ENCODE measurements at regions not wholly inside any gene's neighbourhood (a gene's known extent, or its start where the extent isn't known, plus 50 kb on each side); places are given as distances from the start of the nearest gene placed in this dataset.
"Not testable (repeated sequence)": the region's sequence is repeated elsewhere in the genome, so short reads cannot be mapped to it uniquely, and the experiment has no call there.

GRCh38 chr1:66464802-66465201 lies 69.2 kb upstream of the SGIP1 start:
- Histone ChIP-seq H4K5ac (ENCODE audit: insufficient read length, low read depth, low read length) (no peak overlapping the region), H2BK5ac (ENCODE audit: insufficient read length, low read length) (no peak overlapping the region), H3K23me2 (ENCODE audit: insufficient read length, low read depth, low read length, poor library complexity, severe bottlenecking) (no peaks in the 10 kb centered on the region), H2BK120ac (ENCODE audit: low read depth, low read length, poor library complexity, severe bottlenecking) (no peak overlapping the region), H3K23ac (ENCODE audit: insufficient read length, low read depth, low read length) (no peak overlapping the region), H3K9me3 (ENCODE audit: control insufficient read depth, low read depth, low read length) (no peaks in the 10 kb centered on the region), H3K4me2 (ENCODE audit: insufficient read depth, insufficient read length, low read length) (no peak overlapping the region), H3K27ac (ENCODE audit: insufficient read length, low read depth, low read length) (no peak overlapping the region), H4K20me1 (ENCODE audit: control insufficient read depth, insufficient read depth, insufficient read length) (no peaks in the 10 kb centered on the region), H2AFZ (ENCODE audit: low read length) (no peak overlapping the region), H4K8ac (replicated peaks; ENCODE audit: insufficient read length, low read depth, low read length) (no peak overlapping the region), H3K56ac (ENCODE audit: insufficient read length, low read depth, low read length) (no peak overlapping the region), H3K4ac (ENCODE audit: low read depth, low read length) (no peak overlapping the region), H3T11ph (ENCODE audit: low read length) (no peak overlapping the region), H3K79me1 (ENCODE audit: insufficient read depth, low read depth, low read length, poor library complexity, severe bottlenecking) (no peaks in the 10 kb centered on the region), H2BK20ac (ENCODE audit: low read depth, low read length, poor library complexity, severe bottlenecking) (no peak overlapping the region), H2BK15ac (ENCODE audit: low read depth, low read length) (no peak overlapping the region), H3K18ac (ENCODE audit: insufficient read length, low read depth, low read length) (no peak overlapping the region), H3K79me2 (ENCODE audit: insufficient read depth, low read length) (no peaks in the 10 kb centered on the region), H2AK5ac (ENCODE audit: insufficient read length, low read length) (no peak overlapping the region), H3K9ac (ENCODE audit: extremely low read depth, insufficient read length, low read length) (no peak overlapping the region), H3K4me1 (ENCODE audit: insufficient read depth, low read length) (no peaks in the 10 kb centered on the region), H2BK12ac (ENCODE audit: insufficient read length, low read depth, low read length) (no peak overlapping the region), H3K14ac (ENCODE audit: insufficient read depth, low read length) (no peak overlapping the region), H3K27me3 (ENCODE audit: insufficient read depth, low read length) (no peaks in the 10 kb centered on the region), H4K91ac (ENCODE audit: insufficient read length, low read depth, low read length) (no peak overlapping the region)
- Mint-ChIP-seq H3K27ac (no peak overlapping the region), H3K9me3 (peaks cover 11 to 24% of the 10 kb centered on the region in 2 experiments), H3K4me1 (no peaks in the 10 kb centered on the region), H3K36me3 (ENCODE audit: insufficient read depth in 1 of 3, low read depth in 3 of 3) (peaks cover 0 to 23% (median 16%) of the 10 kb centered on the region in 3 experiments; a peak in 3 of 7 replicates), H3K4me3 (no peak overlapping the region), H3K27me3 (ENCODE audit: low read depth) (no peaks in the 10 kb centered on the region)
- no CpG with 5 or more reads among the region's 2 CpGs for WGBS (ENCODE audit: extremely low coverage, insufficient read length, low lambda C conversion rate)
- DNase-seq, result no peak
- no peak for TF ChIP-seq CTCF (conservative IDR thresholded peaks at IDR 0.05)

- H3K9me3 ChIP-seq (ENCODE audit: control insufficient read depth, low read depth, low read length); H4K5ac ChIP-seq (ENCODE audit: insufficient read length, low read depth, low read length); H2AK5ac ChIP-seq (ENCODE audit: insufficient read length, low read length); DNase-seq; H2BK120ac ChIP-seq (ENCODE audit: low read depth, low read length, poor library complexity, severe bottlenecking); H3K4me3 Mint-ChIP-seq; H3K14ac ChIP-seq (ENCODE audit: insufficient read depth, low read length); H4K8ac ChIP-seq (replicated peaks; ENCODE audit: insufficient read length, low read depth, low read length); H3K27me3 Mint-ChIP-seq (ENCODE audit: low read depth); H3K79me1 ChIP-seq (ENCODE audit: insufficient read depth, low read depth, low read length, poor library complexity, severe bottlenecking); H2BK5ac ChIP-seq (ENCODE audit: insufficient read length, low read length); H3K27ac Mint-ChIP-seq; H3T11ph ChIP-seq (ENCODE audit: low read length); H3K27ac ChIP-seq (ENCODE audit: insufficient read length, low read depth, low read length); H3K27me3 ChIP-seq (ENCODE audit: insufficient read depth, low read length); H3K56ac ChIP-seq (ENCODE audit: insufficient read length, low read depth, low read length); H3K79me2 ChIP-seq (ENCODE audit: insufficient read depth, low read length); H3K4me1 ChIP-seq (ENCODE audit: insufficient read depth, low read length); H3K9ac ChIP-seq (ENCODE audit: extremely low read depth, insufficient read length, low read length); H3K18ac ChIP-seq (ENCODE audit: insufficient read length, low read depth, low read length); H2BK20ac ChIP-seq (ENCODE audit: low read depth, low read length, poor library complexity, severe bottlenecking); H2BK12ac ChIP-seq (ENCODE audit: insufficient read length, low read depth, low read length); H3K4ac ChIP-seq (ENCODE audit: low read depth, low read length); H2AFZ ChIP-seq (ENCODE audit: low read length); H3K4me2 ChIP-seq (ENCODE audit: insufficient read depth, insufficient read length, low read length); H2BK15ac ChIP-seq (ENCODE audit: low read depth, low read length); H3K23ac ChIP-seq (ENCODE audit: insufficient read length, low read depth, low read length); H3K23me2 ChIP-seq (ENCODE audit: insufficient read length, low read depth, low read length, poor library complexity, severe bottlenecking); H4K91ac ChIP-seq (ENCODE audit: insufficient read length, low read depth, low read length); H3K4me1 Mint-ChIP-seq; H4K20me1 ChIP-seq (ENCODE audit: control insufficient read depth, insufficient read depth, insufficient read length): not testable (repeated sequence)
- WGBS (ENCODE audit: extremely low coverage, insufficient read length, low lambda C conversion rate), result no CpG with 5 or more reads among the region's 2 CpGs
- Mint-ChIP-seq H3K9me3 (peaks cover 9 to 16% of the 10 kb centered on the region in 2 experiments), H3K36me3 (ENCODE audit: insufficient read depth in 1 of 3, low read depth in 3 of 3) (peaks cover 0 to 16% (median 15%) of the 10 kb centered on the region in 3 experiments; a peak in 3 of 7 replicates)
Measured at GRCh38 chr1:66466695-66467094, 67.3 kb upstream of the SGIP1 start.

Measured in H9 (cell line).